ENCODE measurements at regions not wholly inside any gene's neighbourhood (a gene's known extent, or its start where the extent isn't known, plus 50 kb on each side); places are given as distances from the start of the nearest gene placed in this dataset.

- no peak for TF ChIP-seq CTCF (conservative IDR thresholded peaks at IDR 0.05; ENCODE audit: low read length)
- no peak for TF ChIP-seq EZH2phosphoT487 (IDR thresholded peaks at IDR 0.05; ENCODE audit: borderline replicate concordance)
These were observed 271.2 kb upstream of the ROPN1 start for GRCh38 chr3:124263168-124263567.

Measured in Loucy (cell line).